Heart right ventricle (tissue), 16 donors: ENCODE measurements at regions not wholly inside any gene's neighbourhood (a gene's known extent, or its start where the extent isn't known, plus 50 kb on each side); places are given as distances from the start of the nearest gene placed in this dataset.

Source experiments
- ATAC-seq, 8 donors: fragments of 200-7000 bp; cut with Tn5 transposase; one replicate each; pipeline ENCODE4 v1.9.1; 2020; ENCODE audit warnings: mild to moderate bottlenecking in 8 of 8, moderate library complexity in 8 of 8, moderate number of reproducible peaks in 1 of 8
- DNase-seq, 2 donors: peaks; one replicate each; pipeline ENCODE4 v3.0.0-alpha.2; 2020
- H3K27ac ChIP-seq, 10 donors: fragments of 200-600 bp; sonication (generic) in 2 of 10; one replicate each; pipeline versions ENCODE4 v1.5.0 to v1.8.0; 2020 to 2022; ENCODE audit warnings: mild to moderate bottlenecking in 3 of 10
- H3K27me3 ChIP-seq, 7 donors: fragments of 200-600 bp; one replicate each; pipeline ENCODE4 v1.8.0; 2021 to 2022; ENCODE audit warnings: mild to moderate bottlenecking in 2 of 7
- H3K36me3 ChIP-seq, 9 donors: fragments of 200-600 bp; sonication (generic) in 1 of 9; one replicate each; pipeline versions ENCODE4 v1.5.0 to v1.8.0; 2020 to 2022; ENCODE audit warnings: mild to moderate bottlenecking in 2 of 9
- H3K4me1 ChIP-seq, 9 donors: fragments of 200-600 bp; sonication (generic) in 1 of 9; one replicate each; pipeline versions ENCODE4 v1.5.0 to v1.8.0; 2020 to 2022; ENCODE audit warnings: mild to moderate bottlenecking in 4 of 9
- H3K4me3 ChIP-seq, 10 donors: fragments of 200-600 bp; sonication (generic) in 2 of 10; one replicate each; pipeline versions ENCODE4 v1.5.0 to v1.8.0; 2020 to 2022; ENCODE audit warnings: mild to moderate bottlenecking in 7 of 10, moderate library complexity in 2 of 10
- H3K9me3 ChIP-seq, 11 donors: fragments of 200-600 bp in 10 of 11; sonication (generic) in 2 of 11; one replicate each; pipeline versions ENCODE4 v1.5.0 to v1.8.0; 2013 to 2022; ENCODE audit warnings: mild to moderate bottlenecking in 2 of 11, control low read depth in 1 of 11, moderate library complexity in 1 of 11
- WGBS, 2 donors: extraction: QIAGEN DNeasy Blood & Tissue Kit; methylation state at CpG; one replicate each; pipeline ENCODE4 v1.1.7; 2013; ENCODE audit warnings: inconsistent platforms in 1 of 2; 5-methylcytosine and 5-hydroxymethylcytosine counted together
- intact Hi-C, 10 donors: fragments of 100-400 bp; cut with DNase I; formaldehyde crosslinking; loops; one replicate each; pipeline versions ENCODE4 v1.11.1 to v1.14.2; 2022
- TF ChIP-seq, protein P1 (sequence below), 9 donors: fragments of 200-600 bp; sonication (generic) in 2 of 9; IDR thresholded peaks; one replicate each; pipeline versions ENCODE4 v1.5.0 to v1.8.0; 2021 to 2022; ENCODE audit warnings: antibody characterized with exemption in 9 of 9, mild to moderate bottlenecking in 5 of 9, moderate library complexity in 1 of 9
- donor health status: Arrhythmogenic right ventricular cardiomyopathy.
- donor health status: ischemic (EF 13 %, LVEDD 7.1; RV severe dilation, severe dysfunction).
- donor health status: healthy with polysubstance abuse.
- donor health status: DM: no; HTN: yes; CAD: no.
- donor health status: DM: no; HTN: no; CAD: no.
- donor health status: ischemic (EF 25% LVEDD 6.9; RV normal size, moderate dysfunction).
- donor health status: ischemic (EF 25% LVEDD 5.7; RV mildly dilated, moderate dysfunction).
- donor health status: healthy.
- donor health status: DM: yes; HTN: yes; CAD: no.
- donor health status: Ischemic cardiomyopathy.
- donor health status: ischemic (EF 35%, LVEDD 5.7; RV mildly dilated, moderate dysfunction).
- donor health status: nonischemic (EF 11% LVEDD 7.7; RV severe dilation, severe dysfunction).
- donor health status: DM: yes; HTN: yes; CAD: no.
- donor health status: PGD.
- donor health status: ischemic (EF 29% LVEDD 5.4; RV normal size, mild dysfunction).
- donor health status: nonischemic (EF 23%, LVEDD 6.1; RV moderate dilation, normal function).

DNA sequence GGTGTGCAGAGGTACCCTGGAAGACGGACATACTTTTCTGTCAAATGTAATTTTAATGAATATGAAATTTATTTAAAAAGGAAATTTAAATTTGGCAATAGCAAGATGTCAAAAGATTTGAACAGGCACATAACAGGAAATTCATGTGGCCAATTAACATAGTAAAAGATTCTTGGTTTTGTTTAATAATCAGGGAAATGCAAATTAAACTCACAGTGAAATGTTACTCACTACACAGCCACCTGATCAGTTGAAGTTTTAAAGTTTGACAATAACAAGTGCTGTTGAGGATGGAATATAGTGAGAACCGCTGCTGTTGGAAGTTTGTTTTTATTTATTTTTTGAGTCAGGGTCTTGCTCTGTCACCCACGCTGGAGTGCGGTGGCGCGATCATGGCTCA, 63.9 kb downstream of the TEX35 start:
- TF ChIP-seq, protein P1, sequence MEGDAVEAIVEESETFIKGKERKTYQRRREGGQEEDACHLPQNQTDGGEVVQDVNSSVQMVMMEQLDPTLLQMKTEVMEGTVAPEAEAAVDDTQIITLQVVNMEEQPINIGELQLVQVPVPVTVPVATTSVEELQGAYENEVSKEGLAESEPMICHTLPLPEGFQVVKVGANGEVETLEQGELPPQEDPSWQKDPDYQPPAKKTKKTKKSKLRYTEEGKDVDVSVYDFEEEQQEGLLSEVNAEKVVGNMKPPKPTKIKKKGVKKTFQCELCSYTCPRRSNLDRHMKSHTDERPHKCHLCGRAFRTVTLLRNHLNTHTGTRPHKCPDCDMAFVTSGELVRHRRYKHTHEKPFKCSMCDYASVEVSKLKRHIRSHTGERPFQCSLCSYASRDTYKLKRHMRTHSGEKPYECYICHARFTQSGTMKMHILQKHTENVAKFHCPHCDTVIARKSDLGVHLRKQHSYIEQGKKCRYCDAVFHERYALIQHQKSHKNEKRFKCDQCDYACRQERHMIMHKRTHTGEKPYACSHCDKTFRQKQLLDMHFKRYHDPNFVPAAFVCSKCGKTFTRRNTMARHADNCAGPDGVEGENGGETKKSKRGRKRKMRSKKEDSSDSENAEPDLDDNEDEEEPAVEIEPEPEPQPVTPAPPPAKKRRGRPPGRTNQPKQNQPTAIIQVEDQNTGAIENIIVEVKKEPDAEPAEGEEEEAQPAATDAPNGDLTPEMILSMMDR (IDR thresholded peaks at IDR 0.05), result no peak
- intact Hi-C loops, result no loop called here
- ATAC-seq, result no peak
- Histone ChIP-seq H3K9me3 (no peaks in the 10 kb centered on the region), H3K27ac (no peak overlapping the region), H3K36me3 (no peaks in the 10 kb centered on the region), H3K4me1 (peaks cover 0 to 10% (median 6%) of the 10 kb centered on the region in 9 donors), H3K27me3 (peaks cover 0 to 7% (median 0%) of the 10 kb centered on the region in 7 donors), H3K4me3 (no peak overlapping the region)
- 87 to 94% methylated on average over 6 of the region's 6 CpGs for WGBS, 2 donors
- DNase-seq, result no peak

DNA sequence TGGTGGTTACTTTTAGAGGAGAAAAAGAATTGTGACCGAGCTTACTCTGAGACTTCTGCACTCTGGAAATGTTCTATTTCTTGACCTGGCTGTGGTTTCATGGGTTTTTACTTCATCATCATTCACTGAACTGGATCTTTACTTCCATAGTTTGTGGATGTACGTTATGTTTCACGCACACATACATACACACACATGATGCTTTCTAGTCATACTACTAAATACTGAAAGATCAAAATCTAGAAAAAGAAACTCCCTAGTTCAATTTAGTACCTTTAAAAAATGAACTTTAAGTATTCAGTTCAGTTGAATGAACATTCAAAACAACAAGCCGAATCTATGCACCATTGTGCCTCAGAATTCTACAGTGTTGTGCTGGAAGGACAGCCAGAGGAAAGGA, 65.0 kb downstream of the TEX35 start:
- no peak for ATAC-seq
- intact Hi-C loops, result no loop called here
- TF ChIP-seq, protein P1 (IDR thresholded peaks at IDR 0.05), result no peak
- Histone ChIP-seq H3K4me1 (peaks cover 0 to 10% (median 6%) of the 10 kb centered on the region in 9 donors), H3K36me3 (no peaks in the 10 kb centered on the region), H3K4me3 (no peak overlapping the region), H3K27me3 (peaks cover 0 to 7% (median 0%) of the 10 kb centered on the region in 7 donors), H3K27ac (no peak overlapping the region), H3K9me3 (no peaks in the 10 kb centered on the region)
- whole genome bisulfite sequencing, 2 donors, result 90 to 91% methylated on average over 4 of the region's 4 CpGs
- no peak for DNase-seq

DNA sequence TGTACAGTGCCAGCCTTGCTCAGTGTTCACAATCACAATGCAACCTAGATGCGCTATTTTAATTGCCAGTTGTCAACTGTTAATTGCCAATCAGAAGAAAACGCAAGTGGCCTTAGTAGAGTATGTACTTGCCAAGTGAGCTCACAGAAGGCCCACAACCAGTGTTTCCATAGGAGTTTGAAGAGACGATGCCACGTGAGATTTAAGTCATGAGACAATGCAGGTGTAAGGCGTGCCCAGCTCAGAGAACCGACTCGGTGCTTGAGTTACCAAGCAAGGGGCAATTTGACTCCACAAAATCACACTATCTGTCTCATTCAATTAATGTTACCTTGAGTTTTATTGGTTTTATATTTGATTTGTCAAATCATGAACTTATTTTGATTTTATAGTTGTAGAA, 65.6 kb downstream of the TEX35 start:
- Histone ChIP-seq H3K27ac (no peak overlapping the region), H3K4me1 (peaks cover 0 to 10% (median 6%) of the 10 kb centered on the region in 9 donors), H3K9me3 (no peaks in the 10 kb centered on the region), H3K27me3 (peaks cover 0 to 7% (median 0%) of the 10 kb centered on the region in 7 donors), H3K4me3 (no peak overlapping the region), H3K36me3 (no peaks in the 10 kb centered on the region)
- DNase-seq (no peak), ATAC-seq (no peak)
- TF ChIP-seq, protein P1 (IDR thresholded peaks at IDR 0.05), result no peak
- 95 to 97% methylated on average over 7 of the region's 7 CpGs for WGBS, 2 donors
- intact Hi-C loops, result no loop called here

DNA sequence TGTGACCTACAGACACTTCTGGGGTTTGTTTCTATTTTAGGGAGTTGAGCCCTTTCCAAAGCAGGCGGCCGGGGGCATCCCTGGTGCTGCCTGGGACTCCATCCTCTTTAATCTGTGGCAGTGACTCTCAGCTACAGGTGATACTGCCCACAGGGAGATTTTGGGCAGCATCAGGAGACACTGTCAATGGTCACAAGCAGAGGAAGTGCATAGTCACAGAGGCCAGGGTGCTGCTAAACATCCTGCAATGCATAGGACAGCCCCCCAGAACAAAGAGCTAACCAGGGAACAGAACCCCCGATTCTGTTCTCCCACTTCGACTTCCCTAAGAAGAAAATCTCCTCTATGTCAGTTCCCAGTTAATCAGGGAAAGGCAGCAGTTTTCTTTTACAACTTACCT, 66.2 kb downstream of the TEX35 start:
- 69 to 70% methylated on average over 4 of the region's 4 CpGs for WGBS, 2 donors
- H3K9me3 ChIP-seq, result no peaks in the 10 kb centered on the region
- intact Hi-C loops, result no loop called here
- ATAC-seq (no peak), DNase-seq (no peak)
- peaks cover 0 to 10% (median 6%) of the 10 kb centered on the region in 9 donors for H3K4me1 ChIP-seq
- H3K36me3 ChIP-seq, result no peaks in the 10 kb centered on the region
- no peak overlapping the region for H3K4me3 ChIP-seq
- TF ChIP-seq, protein P1 (IDR thresholded peaks at IDR 0.05), result no peak
- no peak overlapping the region for H3K27ac ChIP-seq
- peaks cover 0 to 7% (median 0%) of the 10 kb centered on the region in 7 donors for H3K27me3 ChIP-seq
